ENCODE measurements at regions not wholly inside any gene's neighbourhood (a gene's known extent, or its start where the extent isn't known, plus 50 kb on each side); places are given as distances from the start of the nearest gene placed in this dataset.

GRCh38 chr13:59450229-59450628 is 713.5 kb downstream of the DIAPH3 start (continued):
- no peak for TF ChIP-seq FOXA1 (IDR thresholded peaks at IDR 0.05)
- no peak for TF ChIP-seq TAF1 (conservative IDR thresholded peaks at IDR 0.05)
- TF ChIP-seq EGR1 (IDR thresholded peaks at IDR 0.05; ENCODE audit: low read depth in 2 of 2), result no peak
- no peak for TF ChIP-seq CTCF (IDR thresholded peaks at IDR 0.05; ENCODE audit: low read depth, low read length, missing input control)

GRCh38 chr13:59451236-59451635 is 712.5 kb downstream of the DIAPH3 start:
- no peak overlapping the region for H3K9ac ChIP-seq (ENCODE audit: low read depth in 1 of 2, low read length in 2 of 2)
- H3K4me1 ChIP-seq (ENCODE audit: control insufficient read depth in 4 of 4, insufficient read depth in 4 of 4, low read length in 3 of 4), result no peaks in the 10 kb centered on the region
- H3K9me3 ChIP-seq (ENCODE audit: control insufficient read depth in 4 of 4, low read length in 3 of 4), result no peaks in the 10 kb centered on the region
- TF ChIP-seq SP1 (IDR thresholded peaks at IDR 0.05) (no peak), ZBTB33 (IDR thresholded peaks at IDR 0.05) (no peak), RXRA (IDR thresholded peaks at IDR 0.05) (no peak), REST (IDR thresholded peaks at IDR 0.05) (no peak), HNF4A (conservative IDR thresholded peaks at IDR 0.05) (no peak), CTCF (IDR thresholded peaks at IDR 0.05; ENCODE audit: low read depth, low read length, missing input control) (no peak), YY1 (IDR thresholded peaks at IDR 0.05) (no peak), EGR1 (IDR thresholded peaks at IDR 0.05; ENCODE audit: low read depth in 2 of 2) (no peak), FOXA1 (IDR thresholded peaks at IDR 0.05) (no peak), TAF1 (conservative IDR thresholded peaks at IDR 0.05) (no peak), ATF3 (IDR thresholded peaks at IDR 0.05) (no peak), MAX (IDR thresholded peaks at IDR 0.05) (no peak), HNF4G (IDR thresholded peaks at IDR 0.05) (no peak), NR2F2 (IDR thresholded peaks at IDR 0.05) (no peak), JUND (IDR thresholded peaks at IDR 0.05) (no peak), FOXA2 (IDR thresholded peaks at IDR 0.05) (no peak)
- H3K27ac ChIP-seq (ENCODE audit: low read depth in 1 of 2, low read length in 2 of 2), result no peak overlapping the region
- H3K27me3 ChIP-seq (ENCODE audit: control insufficient read depth in 4 of 4, insufficient read depth in 4 of 4, low read length in 3 of 4), result no peaks in the 10 kb centered on the region
- no peak overlapping the region for H3K4me3 ChIP-seq (ENCODE audit: low read depth in 1 of 3, low read length in 3 of 3)
- H3K36me3 ChIP-seq (ENCODE audit: control insufficient read depth in 4 of 4, insufficient read depth in 3 of 4, low read depth in 1 of 4, low read length in 3 of 4), result no peaks in the 10 kb centered on the region
- DNase-seq (ENCODE audit: low spot score), result no peak
